ENCODE measurements at regions not wholly inside any gene's neighbourhood (a gene's known extent, or its start where the extent isn't known, plus 50 kb on each side); places are given as distances from the start of the nearest gene placed in this dataset.

- ChIA-PET POLR2A (no interaction called here), CTCF (interaction anchor here (0.7 to 1.4 kb wide), 3 partner anchors 10 to 211 kb away, joined by 3 to 5 read pairs (median 4); no protein-coding TSS in a partner anchor)
- TF ChIP-seq CTCF (IDR thresholded peaks at IDR 0.05; ENCODE audit: insufficient read depth, low read depth, low read length), result no peak
- H3K27me3 ChIP-seq (ENCODE audit: control insufficient read depth, insufficient read depth, low read length), result no peaks in the 10 kb centered on the region
- no peak overlapping the region for H3K4me3 ChIP-seq (ENCODE audit: low read depth, low read length)
- DNase-seq (ENCODE audit: low read depth), result no peak
- no peaks in the 10 kb centered on the region for H3K36me3 ChIP-seq (ENCODE audit: control insufficient read depth, insufficient read depth, low read length)
These were observed 354.1 kb downstream of the RFPL4B start for GRCh38 chr6:112701201-112701600.

- POLR2A ChIA-PET, result no interaction called here
- Histone ChIP-seq H3K27me3 (ENCODE audit: control insufficient read depth, insufficient read depth, low read length) (no peaks in the 10 kb centered on the region), H3K36me3 (ENCODE audit: control insufficient read depth, insufficient read depth, low read length) (no peaks in the 10 kb centered on the region), H3K4me3 (ENCODE audit: low read depth, low read length) (no peak overlapping the region)
- DNase-seq (ENCODE audit: low read depth), result no peak
- CTCF ChIA-PET, result interaction anchor here (1.2 to 1.3 kb wide), 2 partner anchors 10 to 23 kb away, joined by 3 to 4 read pairs; no protein-coding TSS in a partner anchor
- TF ChIP-seq CTCF (IDR thresholded peaks at IDR 0.05; ENCODE audit: insufficient read depth, low read depth, low read length), result no peak
These were observed 363.6 kb downstream of the RFPL4B start for GRCh38 chr6:112710710-112711109.

GRCh38 chr6:112713402-112713801 lies 366.3 kb downstream of the RFPL4B start:
- no peak for TF ChIP-seq CTCF (IDR thresholded peaks at IDR 0.05; ENCODE audit: insufficient read depth, low read depth, low read length)
- Histone ChIP-seq H3K4me3 (ENCODE audit: low read depth, low read length) (no peak overlapping the region), H3K36me3 (ENCODE audit: control insufficient read depth, insufficient read depth, low read length) (no peaks in the 10 kb centered on the region), H3K27me3 (ENCODE audit: control insufficient read depth, insufficient read depth, low read length) (no peaks in the 10 kb centered on the region)
- ChIA-PET POLR2A (no interaction called here), CTCF (no interaction called here)
- DNase-seq (ENCODE audit: low read depth), result no peak

GRCh38 chr6:112717401-112717800 lies 370.3 kb downstream of the RFPL4B start:
- CTCF ChIA-PET, result interaction anchor here (0.6 kb wide), 1 partner anchor 276 kb away, joined by 3 read pairs; no protein-coding TSS in a partner anchor
- H3K27me3 ChIP-seq (ENCODE audit: control insufficient read depth, insufficient read depth, low read length), result no peaks in the 10 kb centered on the region
- H3K36me3 ChIP-seq (ENCODE audit: control insufficient read depth, insufficient read depth, low read length), result no peaks in the 10 kb centered on the region
- no peak for TF ChIP-seq CTCF (IDR thresholded peaks at IDR 0.05; ENCODE audit: insufficient read depth, low read depth, low read length)
- POLR2A ChIA-PET, result no interaction called here
- no peak overlapping the region for H3K4me3 ChIP-seq (ENCODE audit: low read depth, low read length)
- DNase-seq (ENCODE audit: low read depth), result no peak

GRCh38 chr6:112717856-112718255 lies 370.7 kb downstream of the RFPL4B start:
- H3K36me3 ChIP-seq (ENCODE audit: control insufficient read depth, insufficient read depth, low read length), result no peaks in the 10 kb centered on the region
- POLR2A ChIA-PET, result no interaction called here
- CTCF ChIA-PET, result interaction anchor here (0.6 kb wide), 1 partner anchor 276 kb away, joined by 3 read pairs; no protein-coding TSS in a partner anchor
- TF ChIP-seq CTCF (IDR thresholded peaks at IDR 0.05; ENCODE audit: insufficient read depth, low read depth, low read length), result no peak
- no peaks in the 10 kb centered on the region for H3K27me3 ChIP-seq (ENCODE audit: control insufficient read depth, insufficient read depth, low read length)
- no peak for DNase-seq (ENCODE audit: low read depth)
- no peak overlapping the region for H3K4me3 ChIP-seq (ENCODE audit: low read depth, low read length)

All from BJ (cell line).